ENCODE measurements at regions not wholly inside any gene's neighbourhood (a gene's known extent, or its start where the extent isn't known, plus 50 kb on each side); places are given as distances from the start of the nearest gene placed in this dataset.

DNA sequence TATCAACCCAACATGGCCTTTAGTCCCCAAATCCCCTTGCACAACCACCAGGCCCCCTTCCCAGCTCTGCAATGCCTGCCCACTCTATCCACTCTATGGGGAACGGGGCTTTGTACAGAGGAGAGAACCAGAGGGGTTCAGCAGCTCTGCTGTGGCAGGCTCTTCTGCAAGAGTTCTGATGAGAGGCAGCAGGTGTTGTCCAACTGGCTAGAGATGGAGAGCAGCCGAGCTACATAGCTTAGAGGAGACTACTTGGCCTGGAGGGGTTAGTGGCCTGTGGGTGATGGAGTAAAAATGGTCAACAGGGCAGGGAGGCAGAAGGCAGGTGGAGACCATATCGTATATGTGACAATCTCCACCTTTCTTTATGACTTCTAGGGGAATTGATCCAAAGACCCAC lies 103.0 kb downstream of the QPCT start:
- Histone ChIP-seq H3K27me3 (ENCODE audit: control insufficient read depth in 1 of 2, insufficient read depth in 2 of 2, low read length in 2 of 2) (no peaks in the 10 kb centered on the region), H3K36me3 (ENCODE audit: insufficient read depth, low read length) (no peaks in the 10 kb centered on the region), H3K9me3 (ENCODE audit: control insufficient read depth in 1 of 2, insufficient read depth in 1 of 2, low read length in 2 of 2) (no peaks in the 10 kb centered on the region), H3K4me1 (ENCODE audit: insufficient read depth, low read length) (peaks cover under 1% of the 10 kb centered on the region), H3K4me3 (ENCODE audit: low read length) (no peak overlapping the region), H3K27ac (ENCODE audit: low read depth in 1 of 2, low read length in 2 of 2) (no peak overlapping the region)
- ATAC-seq (ENCODE audit: poor library complexity) (no peak), DNase-seq (no peak)
- Mint-ChIP-seq H3K4me3 (no peak overlapping the region), H3K36me3 (ENCODE audit: low read depth) (no peaks in the 10 kb centered on the region), H3K4me1 (ENCODE audit: low read depth) (peaks cover 9% of the 10 kb centered on the region), H3K27ac (no peak overlapping the region), H3K9me3 (peaks cover 3% of the 10 kb centered on the region), H3K27me3 (no peaks in the 10 kb centered on the region)
- POLR2A ChIA-PET, result interaction anchor here (2.2 kb wide), 1 partner anchor 9 kb away, joined by 6 read pairs; no protein-coding TSS in a partner anchor
- intact Hi-C loops (cut with DNase I, micrococcal nuclease), result no loop called here
- TF ChIP-seq, protein P1, sequence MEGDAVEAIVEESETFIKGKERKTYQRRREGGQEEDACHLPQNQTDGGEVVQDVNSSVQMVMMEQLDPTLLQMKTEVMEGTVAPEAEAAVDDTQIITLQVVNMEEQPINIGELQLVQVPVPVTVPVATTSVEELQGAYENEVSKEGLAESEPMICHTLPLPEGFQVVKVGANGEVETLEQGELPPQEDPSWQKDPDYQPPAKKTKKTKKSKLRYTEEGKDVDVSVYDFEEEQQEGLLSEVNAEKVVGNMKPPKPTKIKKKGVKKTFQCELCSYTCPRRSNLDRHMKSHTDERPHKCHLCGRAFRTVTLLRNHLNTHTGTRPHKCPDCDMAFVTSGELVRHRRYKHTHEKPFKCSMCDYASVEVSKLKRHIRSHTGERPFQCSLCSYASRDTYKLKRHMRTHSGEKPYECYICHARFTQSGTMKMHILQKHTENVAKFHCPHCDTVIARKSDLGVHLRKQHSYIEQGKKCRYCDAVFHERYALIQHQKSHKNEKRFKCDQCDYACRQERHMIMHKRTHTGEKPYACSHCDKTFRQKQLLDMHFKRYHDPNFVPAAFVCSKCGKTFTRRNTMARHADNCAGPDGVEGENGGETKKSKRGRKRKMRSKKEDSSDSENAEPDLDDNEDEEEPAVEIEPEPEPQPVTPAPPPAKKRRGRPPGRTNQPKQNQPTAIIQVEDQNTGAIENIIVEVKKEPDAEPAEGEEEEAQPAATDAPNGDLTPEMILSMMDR (IDR thresholded peaks at IDR 0.05), result no peak
- CTCF ChIA-PET, result no interaction called here

GRCh38 chr2:37448342-37449120 lies 104.1 kb downstream of the QPCT start:
- Histone ChIP-seq H3K9me3 (ENCODE audit: control insufficient read depth in 1 of 2, insufficient read depth in 1 of 2, low read length in 2 of 2) (no peaks in the 10 kb centered on the region), H3K27ac (ENCODE audit: low read depth in 1 of 2, low read length in 2 of 2) (no peak overlapping the region), H3K4me1 (ENCODE audit: insufficient read depth, low read length) (peaks cover 11% of the 10 kb centered on the region), H3K36me3 (ENCODE audit: insufficient read depth, low read length) (no peaks in the 10 kb centered on the region), H3K4me3 (ENCODE audit: low read length) (no peak overlapping the region), H3K27me3 (ENCODE audit: control insufficient read depth in 1 of 2, insufficient read depth in 2 of 2, low read length in 2 of 2) (no peaks in the 10 kb centered on the region)
- H3K9me3 Mint-ChIP-seq, result peaks cover 7% of the 10 kb centered on the region
- H3K4me1 Mint-ChIP-seq (ENCODE audit: low read depth), result peaks cover 18% of the 10 kb centered on the region
- intact Hi-C loops (cut with DNase I, micrococcal nuclease), result no loop called here
- no peaks in the 10 kb centered on the region for H3K27me3 Mint-ChIP-seq
- no peak for ATAC-seq (ENCODE audit: poor library complexity)
- POLR2A ChIA-PET, result no interaction called here
- DNase-seq, result no peak
- TF ChIP-seq, protein P1 (IDR thresholded peaks at IDR 0.05), result no peak
- H3K36me3 Mint-ChIP-seq (ENCODE audit: low read depth), result no peaks in the 10 kb centered on the region
- CTCF ChIA-PET, result no interaction called here
- H3K4me3 Mint-ChIP-seq, result no peak overlapping the region
- no peak overlapping the region for H3K27ac Mint-ChIP-seq

DNA sequence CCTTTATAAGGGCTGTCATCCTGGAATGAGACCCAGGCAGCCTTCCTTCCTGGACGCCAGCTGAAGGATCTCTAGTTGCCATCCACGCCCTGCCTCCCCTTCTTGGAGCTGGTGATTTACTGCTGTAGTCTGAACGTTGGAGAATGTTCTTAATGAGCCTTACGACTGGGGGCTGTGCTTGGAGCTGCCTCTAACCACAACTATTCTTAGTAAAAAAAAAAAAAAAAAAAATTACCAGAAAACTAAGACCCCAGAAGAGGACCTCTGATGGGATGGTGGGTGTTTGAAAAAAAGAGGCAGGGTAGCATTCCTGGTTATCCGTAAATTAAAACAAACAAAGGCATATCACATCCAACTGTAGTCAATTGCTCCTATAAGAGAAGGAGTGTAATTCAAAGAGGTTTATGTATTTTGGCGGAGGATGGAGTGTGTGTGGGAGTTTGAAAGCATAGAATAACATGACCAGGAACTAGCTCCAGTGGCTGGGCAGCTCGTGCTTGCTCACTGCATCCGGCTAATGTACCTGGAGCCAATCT lies 105.4 kb downstream of the QPCT start:
- H3K4me1 ChIP-seq (ENCODE audit: insufficient read depth, low read length), result peaks cover 11% of the 10 kb centered on the region
- no peak overlapping the region for H3K27ac Mint-ChIP-seq
- peaks cover 21% of the 10 kb centered on the region for H3K4me1 Mint-ChIP-seq (ENCODE audit: low read depth)
- H3K27me3 ChIP-seq (ENCODE audit: control insufficient read depth in 1 of 2, insufficient read depth in 2 of 2, low read length in 2 of 2), result no peaks in the 10 kb centered on the region
- no peaks in the 10 kb centered on the region for H3K36me3 ChIP-seq (ENCODE audit: insufficient read depth, low read length)
- DNase-seq, result no peak
- TF ChIP-seq, protein P1 (IDR thresholded peaks at IDR 0.05), result no peak
- peaks cover 7% of the 10 kb centered on the region for H3K9me3 Mint-ChIP-seq
- CTCF ChIA-PET, result no interaction called here
- H3K4me3 ChIP-seq (ENCODE audit: low read length), result no peak overlapping the region
- intact Hi-C loops (cut with DNase I, micrococcal nuclease), result no loop called here
- no peak for ATAC-seq (ENCODE audit: poor library complexity)
- POLR2A ChIA-PET, result no interaction called here
- H3K4me3 Mint-ChIP-seq, result no peak overlapping the region
- no peaks in the 10 kb centered on the region for H3K9me3 ChIP-seq (ENCODE audit: control insufficient read depth in 1 of 2, insufficient read depth in 1 of 2, low read length in 2 of 2)
- no peaks in the 10 kb centered on the region for H3K36me3 Mint-ChIP-seq (ENCODE audit: low read depth)
- H3K27me3 Mint-ChIP-seq, result no peaks in the 10 kb centered on the region
- H3K27ac ChIP-seq (ENCODE audit: low read depth in 1 of 2, low read length in 2 of 2), result no peak overlapping the region

Measured in CD4-positive, alpha-beta T cell (primary cell).